SJCRH30 (cell line): ENCODE measurements at regions not wholly inside any gene's neighbourhood (a gene's known extent, or its start where the extent isn't known, plus 50 kb on each side); places are given as distances from the start of the nearest gene placed in this dataset.
A peak's percentile ranks its signal among the peaks of the same experiment; 100 is the strongest.

Experiments used
- DNase-seq, 2 experiments: peaks; one replicate each; pipeline ENCODE4 v3.0.0-alpha.2; 2015 to 2020
- H3K27ac ChIP-seq: fragments of 250-450 bp; sonication (Bioruptor Pico); 2 replicates; pipeline ENCODE4 v1.5.1; 2020; ENCODE audit warnings: mild to moderate bottlenecking, moderate library complexity
- H3K27me3 ChIP-seq: fragments of 250-450 bp; sonication (Bioruptor Pico); 2 replicates; pipeline ENCODE4 v1.5.1; 2020; ENCODE audit warnings: mild to moderate bottlenecking, moderate library complexity
- H3K36me3 ChIP-seq: fragments of 250-450 bp; sonication (Bioruptor Pico); 2 replicates; pipeline ENCODE4 v1.5.1; 2020; ENCODE audit warnings: mild to moderate bottlenecking, moderate library complexity
- H3K4me1 ChIP-seq: fragments of 250-450 bp; sonication (Bioruptor Pico); 2 replicates; pipeline ENCODE4 v1.5.1; 2020; ENCODE audit warnings: mild to moderate bottlenecking, moderate library complexity
- H3K4me3 ChIP-seq: fragments of 250-450 bp; sonication (Bioruptor Pico); 2 replicates; pipeline ENCODE4 v1.5.1; 2020; ENCODE audit warnings: mild to moderate bottlenecking, moderate library complexity
- H3K9me3 ChIP-seq: fragments of 250-450 bp; sonication (Bioruptor Pico); replicated peaks from 2 replicates; pipeline ENCODE4 v1.5.1; 2020; ENCODE audit warnings: mild to moderate bottlenecking, moderate library complexity

DNA sequence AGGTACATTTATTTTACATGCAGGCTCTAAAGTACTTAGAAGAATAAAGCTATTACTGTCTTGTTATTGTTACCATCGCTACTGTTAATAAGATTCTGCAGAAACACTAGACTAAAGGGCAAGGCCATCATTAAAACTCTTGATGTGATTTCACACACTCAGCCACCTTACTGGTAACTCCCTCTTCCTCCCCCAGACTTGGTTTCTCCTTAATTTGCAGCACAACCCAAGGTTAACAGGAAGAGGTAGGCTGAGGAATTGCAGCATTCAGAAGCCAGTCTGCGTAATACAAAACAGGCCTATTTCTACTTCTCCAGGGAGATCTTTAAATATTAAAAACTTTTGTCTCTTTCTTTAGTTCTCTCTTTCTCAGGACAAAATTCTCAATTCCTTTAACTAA lies 210.3 kb downstream of the BTG1 start:
- H3K4me3 ChIP-seq = no peak overlapping the region
- no peak overlapping the region for H3K27ac ChIP-seq
- no peaks in the 10 kb centered on the region for H3K27me3 ChIP-seq
- no peaks in the 10 kb centered on the region for H3K9me3 ChIP-seq
- no peaks in the 10 kb centered on the region for H3K36me3 ChIP-seq
- no peaks in the 10 kb centered on the region for H3K4me1 ChIP-seq
- no peak for DNase-seq

- no peak overlapping the region for H3K27ac ChIP-seq
- 0 out of 2 replicates have a peak, but pooled peaks cover 5% of the 10 kb centered on the region for H3K4me1 ChIP-seq
- H3K27me3 ChIP-seq = no peaks in the 10 kb centered on the region
- H3K9me3 ChIP-seq = no peaks in the 10 kb centered on the region
- no peak overlapping the region for H3K4me3 ChIP-seq
- peak in 1 of 2 experiments; percentile 18 for DNase-seq
- H3K36me3 ChIP-seq = no peaks in the 10 kb centered on the region
Measured at GRCh38 chr12:91931111-91931510, 214.5 kb downstream of the BTG1 start.

GRCh38 chr12:91928501-91928900 lies 217.1 kb downstream of the BTG1 start:
- no peaks in the 10 kb centered on the region for H3K9me3 ChIP-seq
- no peak overlapping the region for H3K4me3 ChIP-seq
- no peak for DNase-seq
- no peaks in the 10 kb centered on the region for H3K27me3 ChIP-seq
- H3K4me1 ChIP-seq = 0 out of 2 replicates have a peak, but pooled peaks cover 5% of the 10 kb centered on the region
- H3K36me3 ChIP-seq = no peaks in the 10 kb centered on the region
- H3K27ac ChIP-seq = no peak overlapping the region

DNA sequence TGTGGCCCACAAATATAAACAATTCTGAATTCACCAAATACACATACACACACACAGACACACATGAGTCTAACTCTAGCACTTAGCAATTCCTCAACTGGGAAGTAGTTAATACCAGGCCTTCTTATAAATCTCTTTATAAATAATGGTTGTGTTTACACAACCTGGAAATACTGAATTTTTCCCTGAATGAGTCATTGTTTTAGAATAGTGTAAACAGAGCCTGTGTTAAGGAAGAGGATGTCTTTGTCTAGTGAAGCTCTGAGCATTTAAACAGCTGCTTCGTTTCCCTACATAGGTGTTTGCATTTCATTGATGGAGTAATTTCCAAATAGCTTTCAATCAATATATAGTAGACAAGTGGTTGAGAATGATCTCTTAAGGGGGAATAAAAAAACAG lies 218.8 kb downstream of the BTG1 start:
- no peaks in the 10 kb centered on the region for H3K9me3 ChIP-seq
- H3K4me3 ChIP-seq = no peak overlapping the region
- DNase-seq = peak in 1 of 2 experiments; percentile 51
- no peak overlapping the region; the same call in 1 of the 2 replicates for H3K27ac ChIP-seq
- H3K27me3 ChIP-seq = no peaks in the 10 kb centered on the region
- H3K4me1 ChIP-seq = 0 out of 2 replicates have a peak, but pooled peaks cover 5% of the 10 kb centered on the region
- no peaks in the 10 kb centered on the region for H3K36me3 ChIP-seq

DNA sequence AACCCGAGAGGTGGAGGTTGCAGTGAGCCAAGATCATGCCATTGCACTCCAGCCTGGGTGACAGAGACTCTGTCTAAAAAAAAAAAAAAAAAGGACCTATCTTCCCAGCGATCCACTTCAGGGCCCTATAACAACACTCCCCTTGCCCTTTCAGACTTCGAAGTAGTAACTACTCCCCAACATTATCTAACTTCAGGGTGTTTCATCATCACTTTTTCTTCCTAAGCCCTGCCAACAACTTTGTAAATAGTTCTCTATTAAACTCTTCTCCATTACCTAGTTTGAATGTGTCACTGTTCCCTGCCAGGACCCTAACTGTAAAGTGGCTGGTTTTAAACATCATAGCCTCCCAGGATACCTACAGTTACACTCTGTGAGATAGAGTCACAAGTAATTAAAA lies 220.8 kb downstream of the BTG1 start:
- 0 out of 2 replicates have a peak, but pooled peaks cover 5% of the 10 kb centered on the region for H3K4me1 ChIP-seq
- H3K27me3 ChIP-seq = no peaks in the 10 kb centered on the region
- no peaks in the 10 kb centered on the region for H3K36me3 ChIP-seq
- H3K4me3 ChIP-seq = no peak overlapping the region
- no peak overlapping the region for H3K27ac ChIP-seq
- DNase-seq = no peak
- H3K9me3 ChIP-seq = no peaks in the 10 kb centered on the region

- Histone ChIP-seq H3K4me3 (no peak overlapping the region), H3K4me1 (0 out of 2 replicates have a peak, but pooled peaks cover 5% of the 10 kb centered on the region), H3K27me3 (no peaks in the 10 kb centered on the region), H3K27ac (no peak overlapping the region), H3K9me3 (no peaks in the 10 kb centered on the region), H3K36me3 (no peaks in the 10 kb centered on the region)
- DNase-seq = no peak
Measured at GRCh38 chr12:91923864-91924263, 221.8 kb downstream of the BTG1 start.

DNA sequence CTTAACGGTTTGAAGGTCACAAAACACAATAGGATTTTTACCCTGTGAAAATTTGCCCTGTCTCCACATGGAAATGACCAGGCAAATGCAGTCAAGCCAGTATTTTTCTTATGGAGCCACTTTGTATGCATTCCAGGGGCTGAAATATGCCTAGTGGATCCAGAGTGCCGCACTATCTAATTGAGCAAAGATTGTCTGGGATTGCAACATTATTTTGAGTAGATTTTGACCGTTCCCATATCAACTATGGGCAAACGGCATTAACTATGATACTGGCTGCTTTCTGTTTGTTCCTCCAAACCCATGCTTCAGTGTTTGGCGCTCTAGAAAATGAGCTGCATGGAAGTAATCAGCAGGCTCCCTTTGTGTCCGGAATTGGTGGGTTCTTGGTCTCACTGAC lies 223.0 kb downstream of the BTG1 start:
- Histone ChIP-seq H3K4me3 (no peak overlapping the region), H3K9me3 (no peaks in the 10 kb centered on the region), H3K27ac (no peak overlapping the region), H3K27me3 (no peaks in the 10 kb centered on the region), H3K4me1 (0 out of 2 replicates have a peak, but pooled peaks cover 5% of the 10 kb centered on the region), H3K36me3 (no peaks in the 10 kb centered on the region)
- DNase-seq = no peak

- no peak for DNase-seq
- H3K9me3 ChIP-seq = no peaks in the 10 kb centered on the region
- no peaks in the 10 kb centered on the region for H3K27me3 ChIP-seq
- no peak overlapping the region for H3K27ac ChIP-seq
- H3K4me1 ChIP-seq = 0 out of 2 replicates have a peak, but pooled peaks cover 4% of the 10 kb centered on the region
- no peaks in the 10 kb centered on the region for H3K36me3 ChIP-seq
- H3K4me3 ChIP-seq = no peak overlapping the region
Measured at GRCh38 chr12:91922139-91922538, 223.5 kb downstream of the BTG1 start.

- H3K27me3 ChIP-seq = no peaks in the 10 kb centered on the region
- no peak overlapping the region for H3K27ac ChIP-seq
- H3K9me3 ChIP-seq = no peaks in the 10 kb centered on the region
- H3K4me1 ChIP-seq = no peaks in the 10 kb centered on the region
- no peak for DNase-seq
- no peak overlapping the region for H3K4me3 ChIP-seq
- no peaks in the 10 kb centered on the region for H3K36me3 ChIP-seq
Measured at GRCh38 chr12:91921555-91921954, 224.1 kb downstream of the BTG1 start.

GRCh38 chr12:91920741-91921140 lies 224.9 kb downstream of the BTG1 start:
- no peaks in the 10 kb centered on the region for H3K4me1 ChIP-seq
- DNase-seq = no peak
- no peaks in the 10 kb centered on the region for H3K36me3 ChIP-seq
- no peak overlapping the region for H3K27ac ChIP-seq
- H3K9me3 ChIP-seq = no peaks in the 10 kb centered on the region
- no peaks in the 10 kb centered on the region for H3K27me3 ChIP-seq
- H3K4me3 ChIP-seq = no peak overlapping the region

DNA sequence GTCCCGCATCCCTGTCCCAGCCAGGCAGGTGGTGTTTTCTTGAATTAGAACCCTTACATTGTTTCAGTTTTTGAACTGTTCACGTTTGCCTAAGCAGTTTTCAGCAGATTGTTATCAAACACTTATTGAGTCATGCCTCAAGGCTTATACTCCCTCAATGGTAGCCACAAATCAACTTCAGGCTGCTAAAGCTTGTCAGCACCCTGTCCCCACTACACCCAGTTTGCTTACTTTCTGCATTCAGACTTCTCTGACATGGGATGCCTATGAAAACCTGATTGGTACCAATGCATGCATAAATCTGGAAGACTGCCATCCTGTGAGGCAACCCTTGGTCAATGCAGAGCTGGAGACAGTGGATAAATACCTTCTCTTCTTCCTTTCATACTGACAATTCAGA lies 225.4 kb downstream of the BTG1 start:
- H3K9me3 ChIP-seq = no peaks in the 10 kb centered on the region

DNA sequence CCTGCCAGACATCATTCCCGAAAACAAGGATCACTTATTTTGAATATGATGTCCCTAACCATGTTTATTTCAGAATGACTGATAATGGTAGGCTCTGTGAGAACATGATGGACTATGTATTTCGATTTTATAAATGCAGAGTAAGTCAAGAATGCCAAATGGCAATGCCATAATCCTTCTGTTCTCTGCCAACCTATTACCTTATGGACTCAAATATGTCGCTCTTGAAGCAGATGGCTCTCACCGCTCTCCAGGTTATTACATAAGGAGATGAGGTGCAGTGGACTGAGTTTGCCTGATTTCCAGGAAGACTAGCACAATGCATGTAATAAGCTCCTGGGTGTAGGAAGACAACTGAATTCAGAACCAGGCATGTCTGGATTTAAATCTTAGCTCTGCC lies 227.2 kb downstream of the BTG1 start:
- Histone ChIP-seq H3K9me3 (no peaks in the 10 kb centered on the region), H3K36me3 (no peaks in the 10 kb centered on the region), H3K27me3 (no peaks in the 10 kb centered on the region), H3K4me1 (no peaks in the 10 kb centered on the region; the same call in 1 of the 2 replicates), H3K27ac (no peak overlapping the region), H3K4me3 (no peak overlapping the region)
- DNase-seq = no peak

More for the DNA sequence above, 225.4 kb downstream of the BTG1 start:
- Histone ChIP-seq H3K4me1 (no peaks in the 10 kb centered on the region), H3K4me3 (no peak overlapping the region), H3K27me3 (no peaks in the 10 kb centered on the region), H3K36me3 (no peaks in the 10 kb centered on the region), H3K27ac (no peak overlapping the region)
- DNase-seq = peak in 1 of 2 experiments; percentile 6

DNA sequence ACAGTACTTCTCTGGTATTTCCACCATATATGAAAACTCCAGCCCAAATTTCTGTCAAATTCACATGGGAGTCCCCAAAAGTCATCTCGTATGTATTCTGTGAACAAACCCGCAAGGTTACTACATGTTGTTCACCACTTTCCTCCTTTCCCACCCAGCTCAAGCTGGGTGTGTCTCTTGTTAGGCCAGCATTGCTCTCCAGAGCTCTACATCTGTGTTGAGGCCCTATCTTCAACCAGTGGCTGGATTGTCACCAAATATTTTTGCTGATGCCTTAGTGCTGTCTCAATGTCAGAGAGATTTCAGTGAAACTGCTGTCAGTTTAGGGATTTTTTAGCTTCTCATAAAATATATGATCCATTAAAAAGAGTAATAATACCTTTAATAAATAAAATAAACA lies 230.9 kb downstream of the BTG1 start:
- DNase-seq = no peak
- no peak overlapping the region for H3K4me3 ChIP-seq
- H3K36me3 ChIP-seq = no peaks in the 10 kb centered on the region
- no peaks in the 10 kb centered on the region; the same call in 1 of the 2 replicates for H3K4me1 ChIP-seq
- H3K27ac ChIP-seq = peak overlapping the region; percentile 11; the same call in 1 of the 2 replicates
- H3K9me3 ChIP-seq = no peaks in the 10 kb centered on the region
- no peaks in the 10 kb centered on the region for H3K27me3 ChIP-seq

GRCh38 chr12:91913651-91914050 lies 232.0 kb downstream of the BTG1 start:
- no peak overlapping the region for H3K27ac ChIP-seq
- DNase-seq = no peak

GRCh38 chr12:91913124-91913523 lies 232.5 kb downstream of the BTG1 start:
- H3K4me1 ChIP-seq = no peaks in the 10 kb centered on the region; the same call in 1 of the 2 replicates
- H3K36me3 ChIP-seq = no peaks in the 10 kb centered on the region
- H3K9me3 ChIP-seq = no peaks in the 10 kb centered on the region
- no peak for DNase-seq
- H3K27me3 ChIP-seq = no peaks in the 10 kb centered on the region
- no peak overlapping the region for H3K27ac ChIP-seq
- no peak overlapping the region for H3K4me3 ChIP-seq

More at GRCh38 chr12:91913651-91914050, 232.0 kb downstream of the BTG1 start:
- Histone ChIP-seq H3K4me1 (no peaks in the 10 kb centered on the region; the same call in 1 of the 2 replicates), H3K36me3 (no peaks in the 10 kb centered on the region), H3K4me3 (no peak overlapping the region), H3K27me3 (no peaks in the 10 kb centered on the region), H3K9me3 (no peaks in the 10 kb centered on the region)

GRCh38 chr12:91912178-91912577 lies 233.5 kb downstream of the BTG1 start:
- DNase-seq = no peak
- Histone ChIP-seq H3K4me3 (no peak overlapping the region), H3K27ac (no peak overlapping the region), H3K9me3 (no peaks in the 10 kb centered on the region), H3K4me1 (no peaks in the 10 kb centered on the region; the same call in 1 of the 2 replicates), H3K36me3 (no peaks in the 10 kb centered on the region), H3K27me3 (no peaks in the 10 kb centered on the region)
